AG09319 (cell line): ENCODE measurements at regions not wholly inside any gene's neighbourhood (a gene's known extent, or its start where the extent isn't known, plus 50 kb on each side); places are given as distances from the start of the nearest gene placed in this dataset.

Source experiments
- DNase-seq: peaks from one replicate; pipeline ENCODE4 v3.0.0-alpha.2; 2010; ENCODE audit warnings: low read depth; ENCODE audit errors: extremely low read depth
- CTCF ChIP-seq: IDR thresholded peaks from 2 replicates; pipeline ENCODE4 v1.5.1; 2011; ENCODE audit warnings: low read depth, mild to moderate bottlenecking, inconsistent platforms, low read length, moderate library complexity

GRCh38 chr3:87811953-87812352, 246.9 kb downstream of the CGGBP1 start:
- TF ChIP-seq CTCF, result no peak
- DNase-seq, result no peak

- DNase-seq, result no peak
- TF ChIP-seq CTCF, result no peak
These were observed 248.3 kb downstream of the CGGBP1 start for GRCh38 chr3:87810452-87811016.

GRCh38 chr3:87805670-87806069, 253.1 kb downstream of the CGGBP1 start:
- no peak for TF ChIP-seq CTCF
- DNase-seq, result no peak

- no peak for TF ChIP-seq CTCF
- DNase-seq, result no peak
These were observed 257.4 kb downstream of the CGGBP1 start for GRCh38 chr3:87801409-87801808.

- no peak for DNase-seq
- no peak for TF ChIP-seq CTCF
These were observed 258.3 kb downstream of the CGGBP1 start for GRCh38 chr3:87800516-87800915.

GRCh38 chr3:87798567-87798947, 260.2 kb downstream of the CGGBP1 start:
- no peak for TF ChIP-seq CTCF
- DNase-seq, result no peak

- no peak for DNase-seq
- no peak for TF ChIP-seq CTCF
These were observed 260.8 kb downstream of the CGGBP1 start for GRCh38 chr3:87797872-87798566.
